Vagina (tissue), 2 donors: ENCODE measurements at regions not wholly inside any gene's neighbourhood (a gene's known extent, or its start where the extent isn't known, plus 50 kb on each side); places are given as distances from the start of the nearest gene placed in this dataset.

ENCODE experiments used
- POLR2AphosphoS5 ChIP-seq, 2 donors: sonication (generic); formaldehyde crosslinking; IDR thresholded peaks; one replicate each; pipeline ENCODE4 v1.9.0; 2017; ENCODE audit warnings: antibody characterized with exemption in 2 of 2, mild to moderate bottlenecking in 2 of 2, low read depth in 1 of 2; ENCODE audit not compliant: insufficient read depth in 1 of 2
- TF ChIP-seq, protein P1 (sequence below), 3 experiments: fragments of 450-650 bp in 2 of 3; fragments of 200-600 bp in 1 of 3; sonication (generic) in 1 of 3; IDR thresholded peaks; one replicate each; pipeline ENCODE4 v1.5.1; 2017 to 2019; ENCODE audit warnings: antibody characterized with exemption in 3 of 3, mild to moderate bottlenecking in 2 of 3, moderate library complexity in 2 of 3

DNA sequence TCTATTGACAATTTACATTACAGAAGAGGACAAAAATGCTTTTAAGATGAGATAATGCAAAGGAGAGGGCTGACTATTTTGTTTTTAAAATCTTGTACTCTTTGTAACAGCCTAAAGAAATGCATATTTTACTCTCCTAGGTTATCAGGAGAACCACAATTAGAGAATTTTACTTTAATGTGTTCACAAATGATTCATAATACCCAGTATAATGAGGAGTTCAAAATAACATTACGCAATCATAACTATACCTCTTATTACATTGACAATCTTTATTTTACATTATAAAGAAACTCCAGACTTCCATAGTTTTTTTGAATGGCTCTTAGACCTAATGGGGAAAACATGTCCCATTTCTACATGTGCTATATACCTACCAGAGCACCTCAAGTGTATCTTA is 1089.7 kb downstream of the PCDH17 start:
- TF ChIP-seq, protein P1, sequence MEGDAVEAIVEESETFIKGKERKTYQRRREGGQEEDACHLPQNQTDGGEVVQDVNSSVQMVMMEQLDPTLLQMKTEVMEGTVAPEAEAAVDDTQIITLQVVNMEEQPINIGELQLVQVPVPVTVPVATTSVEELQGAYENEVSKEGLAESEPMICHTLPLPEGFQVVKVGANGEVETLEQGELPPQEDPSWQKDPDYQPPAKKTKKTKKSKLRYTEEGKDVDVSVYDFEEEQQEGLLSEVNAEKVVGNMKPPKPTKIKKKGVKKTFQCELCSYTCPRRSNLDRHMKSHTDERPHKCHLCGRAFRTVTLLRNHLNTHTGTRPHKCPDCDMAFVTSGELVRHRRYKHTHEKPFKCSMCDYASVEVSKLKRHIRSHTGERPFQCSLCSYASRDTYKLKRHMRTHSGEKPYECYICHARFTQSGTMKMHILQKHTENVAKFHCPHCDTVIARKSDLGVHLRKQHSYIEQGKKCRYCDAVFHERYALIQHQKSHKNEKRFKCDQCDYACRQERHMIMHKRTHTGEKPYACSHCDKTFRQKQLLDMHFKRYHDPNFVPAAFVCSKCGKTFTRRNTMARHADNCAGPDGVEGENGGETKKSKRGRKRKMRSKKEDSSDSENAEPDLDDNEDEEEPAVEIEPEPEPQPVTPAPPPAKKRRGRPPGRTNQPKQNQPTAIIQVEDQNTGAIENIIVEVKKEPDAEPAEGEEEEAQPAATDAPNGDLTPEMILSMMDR (IDR thresholded peaks at IDR 0.05) = no peak
- TF ChIP-seq POLR2AphosphoS5 (IDR thresholded peaks at IDR 0.05; ENCODE audit: insufficient read depth in 1 of 2, low read depth in 1 of 2) = no peak
